Right lobe of liver (tissue), 6 donors: ENCODE measurements at regions not wholly inside any gene's neighbourhood (a gene's known extent, or its start where the extent isn't known, plus 50 kb on each side); places are given as distances from the start of the nearest gene placed in this dataset.

ENCODE experiments used
- ATAC-seq, 4 donors: fragments of 200-7000 bp; cut with Tn5 transposase; one replicate each; pipeline ENCODE4 v1.9.1; 2020; ENCODE audit warnings: mild to moderate bottlenecking in 4 of 4, moderate library complexity in 4 of 4
- DNase-seq, 3 donors: peaks; one replicate each; pipeline ENCODE4 v3.0.0-alpha.2; 2020
- H3K27ac ChIP-seq, 3 donors: fragments of 200-600 bp; one replicate each; pipeline ENCODE4 v1.8.0; 2022
- H3K27me3 ChIP-seq, 2 donors: fragments of 200-600 bp; one replicate each; pipeline ENCODE4 v1.8.0; 2022
- H3K36me3 ChIP-seq, 4 donors: fragments of 200-600 bp; sonication (generic) in 1 of 4; one replicate each; pipeline versions ENCODE4 v1.5.1 to v1.8.0; 2017 to 2022; ENCODE audit warnings: control low read depth in 1 of 4
- H3K4me1 ChIP-seq, 4 donors: fragments of 200-600 bp; sonication (generic) in 1 of 4; one replicate each; pipeline versions ENCODE4 v1.5.1 to v1.8.0; 2017 to 2022; ENCODE audit warnings: control low read depth in 1 of 4
- H3K4me3 ChIP-seq, 3 donors: fragments of 200-600 bp; one replicate each; pipeline ENCODE4 v1.8.0; 2022
- H3K9me3 ChIP-seq, 4 donors: fragments of 200-600 bp; sonication (generic) in 1 of 4; one replicate each; pipeline versions ENCODE4 v1.5.1 to v1.8.0; 2017 to 2022; ENCODE audit warnings: control low read depth in 1 of 4
- CTCF ChIP-seq, 4 donors: fragments of 200-600 bp in 3 of 4; fragments of 450-650 bp in 1 of 4; IDR thresholded peaks; one replicate each; pipeline versions ENCODE4 v1.5.1 to v1.8.0; 2016 to 2022; ENCODE audit warnings: antibody characterized with exemption in 4 of 4, mild to moderate bottlenecking in 2 of 4
- POLR2A ChIP-seq: fragments of 450-650 bp; IDR thresholded peaks from one replicate; pipeline ENCODE4 v1.6.1; 2017; ENCODE audit warnings: antibody characterized with exemption, mild to moderate bottlenecking
- WGBS: methylation state at CpG from one replicate; pipeline ENCODE4 v1.1.6; 2018; ENCODE audit warnings: low coverage, low lambda C conversion rate; ENCODE audit not compliant: insufficient coverage; ENCODE audit errors: missing lambda C conversion rate; 5-methylcytosine and 5-hydroxymethylcytosine counted together
- intact Hi-C, 2 donors: fragments of 100-400 bp; cut with DNase I; formaldehyde crosslinking; loops; one replicate each; pipeline versions ENCODE4 v1.11.2 to v1.14.1; 2022
- donor health status: DM: no; HTN: yes; CAD: no.
- donor health status: DM: no; HTN: no; CAD: no.
- donor health status: DM: no; HTN: no; CAD: no.
- donor health status: DM: no; HTN: yes; CAD: no.
- donor health status: DM: no; HTN: yes; CAD: no.

- H3K9me3 ChIP-seq: no peaks in the 10 kb centered on the region
- no peak overlapping the region for H3K27ac ChIP-seq
- intact Hi-C loops: no loop called here
- no peak for DNase-seq
- H3K4me3 ChIP-seq: no peak overlapping the region
- no peak for ATAC-seq
- H3K36me3 ChIP-seq: no peaks in the 10 kb centered on the region
- H3K27me3 ChIP-seq: no peaks in the 10 kb centered on the region
- H3K4me1 ChIP-seq: no peaks in the 10 kb centered on the region
- WGBS: 89% methylated on average over 4 of the region's 4 CpGs
- TF ChIP-seq CTCF (IDR thresholded peaks at IDR 0.05): no peak
- TF ChIP-seq POLR2A: no peak
Observed at GRCh38 chr11:121899520-121899919, 216.5 kb downstream of the BLID start.

GRCh38 chr11:121898903-121899302 lies 217.1 kb downstream of the BLID start:
- DNase-seq (no peak), ATAC-seq (no peak)
- no peak overlapping the region for H3K27ac ChIP-seq
- 55% methylated on average over 7 of the region's 7 CpGs for WGBS
- H3K4me1 ChIP-seq: no peaks in the 10 kb centered on the region
- intact Hi-C loops: no loop called here
- no peaks in the 10 kb centered on the region for H3K36me3 ChIP-seq
- H3K9me3 ChIP-seq: no peaks in the 10 kb centered on the region
- H3K27me3 ChIP-seq: no peaks in the 10 kb centered on the region
- TF ChIP-seq POLR2A (no peak), CTCF (IDR thresholded peaks at IDR 0.05) (no peak)
- H3K4me3 ChIP-seq: no peak overlapping the region

- no peak overlapping the region for H3K4me3 ChIP-seq
- H3K36me3 ChIP-seq: no peaks in the 10 kb centered on the region
- H3K27me3 ChIP-seq: no peaks in the 10 kb centered on the region
- no peak for DNase-seq
- no peak for ATAC-seq
- TF ChIP-seq CTCF (IDR thresholded peaks at IDR 0.05) (no peak), POLR2A (no peak)
- no CpG with 5 or more reads among the region's 1 CpG for WGBS
- no peak overlapping the region for H3K27ac ChIP-seq
- intact Hi-C loops: no loop called here
- H3K9me3 ChIP-seq: no peaks in the 10 kb centered on the region
- no peaks in the 10 kb centered on the region for H3K4me1 ChIP-seq
Observed at GRCh38 chr11:121895919-121896318, 220.1 kb downstream of the BLID start.

- no peaks in the 10 kb centered on the region for H3K9me3 ChIP-seq
- no peak overlapping the region for H3K27ac ChIP-seq
- H3K4me1 ChIP-seq: no peaks in the 10 kb centered on the region
- H3K4me3 ChIP-seq: no peak overlapping the region
- DNase-seq (no peak), ATAC-seq (no peak)
- no peaks in the 10 kb centered on the region for H3K36me3 ChIP-seq
- H3K27me3 ChIP-seq: no peaks in the 10 kb centered on the region
- WGBS: 77% methylated on average over 3 of the region's 3 CpGs
- TF ChIP-seq CTCF (IDR thresholded peaks at IDR 0.05) (no peak), POLR2A (no peak)
- intact Hi-C loops: no loop called here
Observed at GRCh38 chr11:121894581-121894980, 221.4 kb downstream of the BLID start.

- no peak for ATAC-seq
- no peak for TF ChIP-seq CTCF (IDR thresholded peaks at IDR 0.05)
- no peak for TF ChIP-seq POLR2A
- no peak overlapping the region for H3K27ac ChIP-seq
Observed at GRCh38 chr11:121892863-121893262, 223.2 kb downstream of the BLID start.

More at GRCh38 chr11:121892863-121893262, 223.2 kb downstream of the BLID start:
- H3K36me3 ChIP-seq: no peaks in the 10 kb centered on the region
- H3K27me3 ChIP-seq: no peaks in the 10 kb centered on the region
- no peaks in the 10 kb centered on the region for H3K9me3 ChIP-seq
- WGBS: 53% methylated on average over 3 of the region's 3 CpGs
- H3K4me1 ChIP-seq: no peaks in the 10 kb centered on the region
- DNase-seq: no peak
- intact Hi-C loops: no loop called here
- no peak overlapping the region for H3K4me3 ChIP-seq
